PC-3 (cell line): ENCODE measurements at regions not wholly inside any gene's neighbourhood (a gene's known extent, or its start where the extent isn't known, plus 50 kb on each side); places are given as distances from the start of the nearest gene placed in this dataset.

Source experiments
- CTCF ChIP-seq: fragments of 300-600 bp; sonication (generic); conservative IDR thresholded peaks from 2 replicates; pipeline ENCODE4 v1.5.1; 2017; ENCODE audit warnings: antibody characterized with exemption, low read depth, mild to moderate bottlenecking, low read length
- EZH2 ChIP-seq: fragments of 300-600 bp; sonication (generic); IDR thresholded peaks from one replicate; pipeline ENCODE4 v1.6.1; 2017; ENCODE audit warnings: antibody characterized with exemption, mild to moderate bottlenecking, low read length; ENCODE audit not compliant: unreplicated experiment
- EZH2phosphoT487 ChIP-seq: fragments of 300-600 bp; sonication (generic); IDR thresholded peaks from 2 replicates; pipeline ENCODE4 v1.6.1; 2018; ENCODE audit warnings: mild to moderate bottlenecking, antibody characterized with exemption, low read length, borderline replicate concordance

- TF ChIP-seq CTCF = no peak
- TF ChIP-seq EZH2phosphoT487 = no peak
- TF ChIP-seq EZH2 = no peak
These were observed 98.1 kb downstream of the CDC14C start for GRCh38 chr7:49022448-49022847.
